ENCODE measurements at regions not wholly inside any gene's neighbourhood (a gene's known extent, or its start where the extent isn't known, plus 50 kb on each side); places are given as distances from the start of the nearest gene placed in this dataset.

DNA sequence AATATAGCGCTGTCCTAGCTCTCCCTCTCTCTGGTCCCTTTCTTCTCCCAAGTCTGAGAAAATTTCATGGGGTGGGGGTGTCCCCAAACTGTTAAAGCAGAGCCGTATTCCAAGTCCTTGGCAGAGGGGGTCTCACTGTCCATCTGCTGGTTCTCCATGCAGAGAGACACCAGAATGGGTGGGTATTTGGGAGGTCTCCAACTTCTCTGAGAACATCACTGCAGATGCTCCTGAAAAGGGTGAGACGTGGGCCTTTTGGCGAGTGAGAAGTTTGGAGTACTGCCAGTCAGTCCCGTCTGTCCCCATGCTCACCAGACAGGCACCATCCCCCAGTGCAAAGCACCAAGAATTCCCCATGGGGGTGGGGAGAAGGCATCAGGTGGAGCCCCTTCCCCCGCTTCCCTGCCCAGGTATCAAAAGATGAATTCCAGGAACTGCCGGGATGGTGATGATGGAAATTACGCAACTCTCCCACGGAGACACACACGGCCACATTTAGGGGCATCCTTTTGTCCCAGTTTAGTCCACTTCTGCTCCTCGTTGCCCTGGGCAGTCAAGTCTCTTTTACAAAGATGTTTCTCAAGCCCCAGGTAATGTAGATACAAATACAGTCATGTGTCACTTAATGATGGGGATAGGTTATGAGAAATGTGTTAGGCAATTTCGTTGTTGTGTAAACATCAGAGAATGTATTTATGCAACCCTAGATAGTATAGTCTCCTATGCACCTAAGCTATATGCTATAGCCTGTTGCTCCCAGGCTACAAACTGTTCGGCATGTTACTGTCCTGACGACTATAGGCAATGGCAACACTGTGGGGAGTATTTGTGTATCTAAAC is 73.4 kb upstream of the SRSF6 start:
- no peaks in the 10 kb centered on the region for H3K4me1 ChIP-seq (ENCODE audit: control insufficient read depth, insufficient read depth, low read length)
- H3K36me3 ChIP-seq (ENCODE audit: control insufficient read depth in 2 of 2, insufficient read depth in 1 of 2, low read length in 2 of 2): no peaks in the 10 kb centered on the region
- ChIA-PET CTCF (no interaction called here), POLR2A (no interaction called here)
- H3K9me3 ChIP-seq (ENCODE audit: control insufficient read depth, insufficient read depth, low read depth, low read length): no peaks in the 10 kb centered on the region
- TF ChIP-seq SP7 (tag by site-specific recombination; IDR thresholded peaks at IDR 0.05): no peak
- TF ChIP-seq, protein P1, sequence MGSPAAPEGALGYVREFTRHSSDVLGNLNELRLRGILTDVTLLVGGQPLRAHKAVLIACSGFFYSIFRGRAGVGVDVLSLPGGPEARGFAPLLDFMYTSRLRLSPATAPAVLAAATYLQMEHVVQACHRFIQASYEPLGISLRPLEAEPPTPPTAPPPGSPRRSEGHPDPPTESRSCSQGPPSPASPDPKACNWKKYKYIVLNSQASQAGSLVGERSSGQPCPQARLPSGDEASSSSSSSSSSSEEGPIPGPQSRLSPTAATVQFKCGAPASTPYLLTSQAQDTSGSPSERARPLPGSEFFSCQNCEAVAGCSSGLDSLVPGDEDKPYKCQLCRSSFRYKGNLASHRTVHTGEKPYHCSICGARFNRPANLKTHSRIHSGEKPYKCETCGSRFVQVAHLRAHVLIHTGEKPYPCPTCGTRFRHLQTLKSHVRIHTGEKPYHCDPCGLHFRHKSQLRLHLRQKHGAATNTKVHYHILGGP (tag by site-specific recombination; IDR thresholded peaks at IDR 0.05): no peak
- no peak for TF ChIP-seq ZFHX2 (tag by site-specific recombination; conservative IDR thresholded peaks at IDR 0.05)
- TF ChIP-seq ZIC2 (tag by site-specific recombination; IDR thresholded peaks at IDR 0.05): no peak
- no peak for TF ChIP-seq ZNF510 (tag by site-specific recombination; IDR thresholded peaks at IDR 0.05; ENCODE audit: insufficient replicate concordance)
- TF ChIP-seq ZNF146 (tag by site-specific recombination; IDR thresholded peaks at IDR 0.05): no peak
- TF ChIP-seq, protein P2, sequence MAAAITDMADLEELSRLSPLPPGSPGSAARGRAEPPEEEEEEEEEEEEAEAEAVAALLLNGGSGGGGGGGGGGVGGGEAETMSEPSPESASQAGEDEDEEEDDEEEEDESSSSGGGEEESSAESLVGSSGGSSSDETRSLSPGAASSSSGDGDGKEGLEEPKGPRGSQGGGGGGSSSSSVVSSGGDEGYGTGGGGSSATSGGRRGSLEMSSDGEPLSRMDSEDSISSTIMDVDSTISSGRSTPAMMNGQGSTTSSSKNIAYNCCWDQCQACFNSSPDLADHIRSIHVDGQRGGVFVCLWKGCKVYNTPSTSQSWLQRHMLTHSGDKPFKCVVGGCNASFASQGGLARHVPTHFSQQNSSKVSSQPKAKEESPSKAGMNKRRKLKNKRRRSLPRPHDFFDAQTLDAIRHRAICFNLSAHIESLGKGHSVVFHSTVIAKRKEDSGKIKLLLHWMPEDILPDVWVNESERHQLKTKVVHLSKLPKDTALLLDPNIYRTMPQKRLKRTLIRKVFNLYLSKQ (tag by site-specific recombination; IDR thresholded peaks at IDR 0.05; ENCODE audit: borderline replicate concordance): no peak
- no peak for TF ChIP-seq ZNF585B (tag by site-specific recombination; IDR thresholded peaks at IDR 0.05)
- no peak for TF ChIP-seq REPIN1 (tag by site-specific recombination; IDR thresholded peaks at IDR 0.05; ENCODE audit: low read depth)
- TF ChIP-seq WT1 (tag by site-specific recombination; IDR thresholded peaks at IDR 0.05): no peak
- no peak for TF ChIP-seq HOXA7 (CRISPR knock-in tag; IDR thresholded peaks at IDR 0.05; ENCODE audit: borderline replicate concordance)
- TF ChIP-seq TRIM28 (IDR thresholded peaks at IDR 0.05; ENCODE audit: borderline replicate concordance, low read length): no peak
- no peak for TF ChIP-seq ZNF677 (tag by site-specific recombination; IDR thresholded peaks at IDR 0.05)
- TF ChIP-seq ZFP37 (tag by site-specific recombination; IDR thresholded peaks at IDR 0.05): no peak
- TF ChIP-seq ZNF654 (tag by site-specific recombination; IDR thresholded peaks at IDR 0.05; ENCODE audit: low read depth): no peak
- no peak for TF ChIP-seq SETDB1 (IDR thresholded peaks at IDR 0.05; ENCODE audit: insufficient read length, low read length)
- TF ChIP-seq, protein P3, sequence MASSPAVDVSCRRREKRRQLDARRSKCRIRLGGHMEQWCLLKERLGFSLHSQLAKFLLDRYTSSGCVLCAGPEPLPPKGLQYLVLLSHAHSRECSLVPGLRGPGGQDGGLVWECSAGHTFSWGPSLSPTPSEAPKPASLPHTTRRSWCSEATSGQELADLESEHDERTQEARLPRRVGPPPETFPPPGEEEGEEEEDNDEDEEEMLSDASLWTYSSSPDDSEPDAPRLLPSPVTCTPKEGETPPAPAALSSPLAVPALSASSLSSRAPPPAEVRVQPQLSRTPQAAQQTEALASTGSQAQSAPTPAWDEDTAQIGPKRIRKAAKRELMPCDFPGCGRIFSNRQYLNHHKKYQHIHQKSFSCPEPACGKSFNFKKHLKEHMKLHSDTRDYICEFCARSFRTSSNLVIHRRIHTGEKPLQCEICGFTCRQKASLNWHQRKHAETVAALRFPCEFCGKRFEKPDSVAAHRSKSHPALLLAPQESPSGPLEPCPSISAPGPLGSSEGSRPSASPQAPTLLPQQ (tag by site-specific recombination; IDR thresholded peaks at IDR 0.05): no peak
- TF ChIP-seq ZBTB6 (tag by site-specific recombination; IDR thresholded peaks at IDR 0.05): no peak
- no peak overlapping the region for H3K4me3 ChIP-seq (ENCODE audit: low read depth, low read length)
- H3K27ac ChIP-seq (ENCODE audit: extremely low read depth, low read depth, low read length): no peak overlapping the region

GRCh38 chr20:43383026-43383795 is 74.5 kb upstream of the SRSF6 start:
- CTCF ChIA-PET: no interaction called here
- H3K4me3 ChIP-seq (ENCODE audit: low read depth, low read length): no peak overlapping the region
- POLR2A ChIA-PET: no interaction called here
- no peak overlapping the region for H3K27ac ChIP-seq (ENCODE audit: extremely low read depth, low read depth, low read length)
- no peaks in the 10 kb centered on the region for H3K4me1 ChIP-seq (ENCODE audit: control insufficient read depth, insufficient read depth, low read length)
- no peaks in the 10 kb centered on the region for H3K36me3 ChIP-seq (ENCODE audit: control insufficient read depth in 2 of 2, insufficient read depth in 1 of 2, low read length in 2 of 2)
- H3K9me3 ChIP-seq (ENCODE audit: control insufficient read depth, insufficient read depth, low read depth, low read length): no peaks in the 10 kb centered on the region
- TF ChIP-seq PRDM1 (tag by site-specific recombination; IDR thresholded peaks at IDR 0.05): no peak
- TF ChIP-seq YY1 (tag by site-specific recombination; IDR thresholded peaks at IDR 0.05): no peak
- no peak for TF ChIP-seq ZFP41 (tag by site-specific recombination; IDR thresholded peaks at IDR 0.05; ENCODE audit: borderline replicate concordance)
- TF ChIP-seq ZIC2 (tag by site-specific recombination; IDR thresholded peaks at IDR 0.05): no peak
- TF ChIP-seq, protein P4, sequence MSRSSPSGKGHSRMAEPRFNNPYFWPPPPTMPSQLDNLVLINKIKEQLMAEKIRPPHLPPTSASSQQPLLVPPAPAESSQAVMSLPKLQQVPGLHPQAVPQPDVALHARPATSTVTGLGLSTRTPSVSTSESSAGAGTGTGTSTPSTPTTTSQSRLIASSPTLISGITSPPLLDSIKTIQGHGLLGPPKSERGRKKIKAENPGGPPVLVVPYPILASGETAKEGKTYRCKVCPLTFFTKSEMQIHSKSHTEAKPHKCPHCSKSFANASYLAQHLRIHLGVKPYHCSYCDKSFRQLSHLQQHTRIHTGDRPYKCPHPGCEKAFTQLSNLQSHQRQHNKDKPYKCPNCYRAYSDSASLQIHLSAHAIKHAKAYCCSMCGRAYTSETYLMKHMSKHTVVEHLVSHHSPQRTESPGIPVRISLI (tag by site-specific recombination; IDR thresholded peaks at IDR 0.05): no peak
- TF ChIP-seq ZNF155 (tag by site-specific recombination; IDR thresholded peaks at IDR 0.05): no peak
- no peak for TF ChIP-seq ZNF777 (tag by site-specific recombination; IDR thresholded peaks at IDR 0.05; ENCODE audit: borderline replicate concordance)
- no peak for TF ChIP-seq ZNF239 (tag by site-specific recombination; IDR thresholded peaks at IDR 0.05)
- TF ChIP-seq ZNF654 (tag by site-specific recombination; IDR thresholded peaks at IDR 0.05; ENCODE audit: low read depth): no peak
- TF ChIP-seq ZNF600 (tag by site-specific recombination; IDR thresholded peaks at IDR 0.05): no peak
- no peak for TF ChIP-seq ZBTB17 (tag by site-specific recombination; IDR thresholded peaks at IDR 0.05)

Data from HEK293 (cell line).